Skeletal muscle tissue (tissue), 3 donors: ENCODE measurements at regions not wholly inside any gene's neighbourhood (a gene's known extent, or its start where the extent isn't known, plus 50 kb on each side); places are given as distances from the start of the nearest gene placed in this dataset.
"Not testable (repeated sequence)": the region's sequence is repeated elsewhere in the genome, so short reads cannot be mapped to it uniquely, and the experiment has no call there.

ENCODE experiments used
- H3K27ac ChIP-seq: one replicate; pipeline ENCODE4 v1.7.0; 2013; ENCODE audit warnings: mild to moderate bottlenecking, low read depth, low read length, inconsistent platforms
- H3K27me3 ChIP-seq, 3 donors: one replicate each; pipeline ENCODE4 v1.7.0; 2013; ENCODE audit warnings: low read length in 3 of 3; ENCODE audit not compliant: control insufficient read depth in 3 of 3, insufficient read depth in 3 of 3
- H3K36me3 ChIP-seq, 3 donors: one replicate each; pipeline ENCODE4 v1.7.0; 2013; ENCODE audit warnings: low read length in 3 of 3; ENCODE audit not compliant: control insufficient read depth in 3 of 3, insufficient read depth in 3 of 3
- H3K4me1 ChIP-seq, 3 donors: one replicate each; pipeline ENCODE4 v1.7.0; 2013; ENCODE audit warnings: low read length in 3 of 3, mild to moderate bottlenecking in 3 of 3; ENCODE audit not compliant: control insufficient read depth in 3 of 3, insufficient read depth in 3 of 3
- H3K4me3 ChIP-seq, 3 donors: one replicate each; pipeline ENCODE4 v1.7.0; 2013; ENCODE audit warnings: low read length in 3 of 3
- H3K9ac ChIP-seq, 3 donors: one replicate each; pipeline ENCODE4 v1.7.0; 2013; ENCODE audit warnings: low read length in 3 of 3, mild to moderate bottlenecking in 3 of 3, moderate library complexity in 2 of 3, low read depth in 1 of 3
- H3K9me3 ChIP-seq, 3 donors: one replicate each; pipeline ENCODE4 v1.7.0; 2013; ENCODE audit warnings: low read length in 3 of 3; ENCODE audit not compliant: control insufficient read depth in 3 of 3
- donor health status: Osteomylitis.

DNA sequence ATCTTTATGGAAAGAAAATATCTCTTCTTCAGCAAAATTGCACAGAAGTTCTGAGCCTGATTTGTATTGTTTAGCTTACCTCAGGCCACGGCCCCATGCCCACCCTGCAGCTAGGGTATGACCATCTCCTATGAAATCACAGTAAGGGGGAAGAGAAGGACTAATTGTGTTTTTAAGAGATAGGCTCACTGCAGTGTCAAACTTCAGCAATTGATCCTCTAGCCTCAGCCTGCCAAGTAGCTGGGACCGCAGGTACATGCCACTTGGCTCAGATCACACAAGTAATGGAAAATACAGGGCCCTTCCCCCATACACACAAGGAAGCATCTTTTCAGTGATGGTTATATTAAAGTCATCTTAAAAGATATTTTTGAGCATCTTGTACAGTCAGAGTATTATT lies 60.0 kb downstream of the DMAC1 start:
- no peaks in the 10 kb centered on the region for H3K27me3 ChIP-seq
- no peaks in the 10 kb centered on the region for H3K4me1 ChIP-seq
- H3K27ac ChIP-seq = no peak overlapping the region
- H3K9me3 ChIP-seq = no peaks in the 10 kb centered on the region
- H3K9ac ChIP-seq = no peak overlapping the region
- H3K4me3 ChIP-seq = no peak overlapping the region
- no peaks in the 10 kb centered on the region for H3K36me3 ChIP-seq

DNA sequence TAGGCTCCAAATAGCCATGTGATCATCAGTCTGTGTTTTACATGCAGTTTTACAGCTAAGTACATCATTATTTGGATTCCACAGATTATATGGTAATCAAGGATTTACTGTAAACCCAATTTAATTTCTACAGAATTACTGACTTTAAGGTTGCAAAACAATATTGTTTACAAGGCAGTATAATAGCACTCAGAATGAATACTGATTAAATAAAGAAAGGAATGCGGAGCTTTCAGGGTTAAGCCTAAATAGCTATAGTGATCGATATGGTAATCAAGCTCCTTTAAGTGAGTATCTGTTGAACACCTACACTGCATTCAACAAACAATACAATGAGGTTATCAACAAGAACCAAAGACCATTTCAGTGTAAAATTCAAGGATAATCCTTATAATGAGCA lies 64.3 kb downstream of the DMAC1 start:
- Histone ChIP-seq H3K4me1 (no peaks in the 10 kb centered on the region), H3K9me3 (no peaks in the 10 kb centered on the region), H3K9ac (no peak overlapping the region), H3K36me3 (no peaks in the 10 kb centered on the region), H3K27ac (no peak overlapping the region), H3K27me3 (no peaks in the 10 kb centered on the region), H3K4me3 (no peak overlapping the region)

DNA sequence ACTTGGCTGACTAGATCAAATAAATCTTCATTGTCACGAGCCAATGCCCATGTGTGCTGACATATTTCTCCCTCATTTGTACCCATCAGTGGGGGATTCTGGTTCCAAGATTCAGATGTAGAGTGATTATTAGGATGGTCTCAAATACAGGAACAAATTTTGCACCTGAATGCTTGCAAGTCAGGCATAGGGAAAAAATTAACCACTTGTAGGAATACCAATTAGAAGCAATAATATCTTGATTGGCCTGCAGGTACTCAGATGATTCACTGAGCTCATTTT lies 69.5 kb downstream of the DMAC1 start:
- Histone ChIP-seq H3K27me3 (no peaks in the 10 kb centered on the region), H3K4me1 (no peaks in the 10 kb centered on the region), H3K9me3 (no peaks in the 10 kb centered on the region), H3K36me3 (no peaks in the 10 kb centered on the region), H3K4me3 (no peak overlapping the region), H3K9ac (no peak overlapping the region), H3K27ac (no peak overlapping the region)

DNA sequence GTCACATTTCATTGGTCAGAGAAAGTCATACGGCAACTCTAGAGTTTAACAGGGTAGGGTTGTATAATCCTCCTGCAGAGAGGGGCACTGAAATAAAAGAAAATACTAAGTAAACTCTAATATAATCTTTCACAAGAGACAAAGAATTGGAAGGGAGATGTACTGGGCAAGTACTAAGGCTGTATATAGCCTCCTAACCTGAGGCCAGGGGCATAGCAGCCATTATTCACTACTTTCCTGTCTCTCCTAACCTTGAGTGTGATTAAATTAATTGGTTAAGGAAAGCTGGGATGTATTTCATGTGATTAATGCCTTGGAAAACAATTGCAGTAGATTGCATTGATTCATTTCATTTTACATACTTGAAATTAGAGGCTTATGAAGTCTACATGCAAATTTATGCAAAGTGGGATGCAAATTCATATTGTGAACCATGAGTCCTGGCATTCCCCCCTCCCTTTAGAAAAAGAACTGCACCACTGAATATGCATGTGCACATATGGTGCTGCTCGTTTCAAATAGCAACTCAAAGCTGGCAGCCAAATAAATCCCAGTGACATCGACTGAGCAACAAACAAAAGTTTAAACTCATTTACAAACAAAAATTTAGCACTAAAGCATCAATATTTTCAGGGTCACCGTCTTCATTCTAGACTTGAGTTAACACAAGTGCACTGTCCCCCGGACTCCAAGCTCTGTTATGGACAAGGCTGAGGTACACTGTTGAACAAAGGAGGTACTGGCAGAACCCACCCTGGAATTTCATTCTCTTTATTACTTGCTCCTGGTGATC lies 70.0 kb downstream of the DMAC1 start:
- Histone ChIP-seq H3K9ac (no peak overlapping the region), H3K4me3 (no peak overlapping the region), H3K27ac (no peak overlapping the region), H3K27me3 (no peaks in the 10 kb centered on the region), H3K9me3 (no peaks in the 10 kb centered on the region), H3K36me3 (no peaks in the 10 kb centered on the region), H3K4me1 (no peaks in the 10 kb centered on the region)

DNA sequence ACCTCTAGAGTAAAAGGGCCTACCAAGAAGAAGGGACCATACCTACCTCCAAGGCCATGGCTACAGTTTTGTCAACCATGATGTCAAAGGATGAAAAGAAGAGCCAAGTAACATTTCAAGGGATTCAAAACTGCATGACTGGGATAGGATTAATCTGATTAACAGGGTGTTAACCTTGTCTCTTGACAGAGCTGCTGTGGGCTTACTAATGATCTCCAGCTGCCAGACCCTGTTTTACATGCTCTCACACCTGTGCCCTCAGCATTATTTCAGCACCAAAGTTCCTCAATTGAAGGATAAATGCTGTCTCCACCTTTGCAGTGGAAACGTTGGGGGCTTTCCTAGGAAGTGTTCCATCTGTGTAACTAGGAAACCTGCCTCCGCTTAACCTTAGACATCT lies 78.3 kb downstream of the DMAC1 start:
- Histone ChIP-seq H3K4me3 (no peak overlapping the region), H3K27me3 (no peaks in the 10 kb centered on the region), H3K27ac (no peak overlapping the region), H3K9ac (no peak overlapping the region), H3K9me3 (peaks cover 0 to 4% (median 0%) of the 10 kb centered on the region in 3 donors), H3K4me1 (no peaks in the 10 kb centered on the region), H3K36me3 (no peaks in the 10 kb centered on the region)

DNA sequence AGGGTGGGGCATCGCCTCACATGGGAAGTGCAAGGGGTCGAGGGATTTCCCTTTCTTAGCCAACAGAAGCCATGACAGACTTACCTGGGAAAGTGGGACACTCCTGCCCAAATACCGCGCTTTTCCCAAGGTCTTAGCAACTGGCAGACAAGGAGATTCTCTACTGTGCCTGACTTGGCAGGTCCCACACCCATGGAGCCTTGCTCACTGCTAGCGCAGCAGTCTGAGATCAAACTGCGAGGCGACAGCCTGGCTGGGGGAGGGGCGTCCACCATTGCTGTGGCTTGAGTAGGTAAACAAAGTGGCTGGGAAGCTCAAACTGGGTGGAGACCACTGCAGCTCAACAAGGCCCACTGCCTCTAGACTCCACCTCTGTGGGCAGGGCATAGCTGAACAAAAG lies 86.5 kb downstream of the DMAC1 start:
- H3K27ac ChIP-seq, H3K36me3 ChIP-seq, H3K4me1 ChIP-seq, H3K9ac ChIP-seq, H3K4me3 ChIP-seq, H3K27me3 ChIP-seq, H3K9me3 ChIP-seq: not testable (repeated sequence)

DNA sequence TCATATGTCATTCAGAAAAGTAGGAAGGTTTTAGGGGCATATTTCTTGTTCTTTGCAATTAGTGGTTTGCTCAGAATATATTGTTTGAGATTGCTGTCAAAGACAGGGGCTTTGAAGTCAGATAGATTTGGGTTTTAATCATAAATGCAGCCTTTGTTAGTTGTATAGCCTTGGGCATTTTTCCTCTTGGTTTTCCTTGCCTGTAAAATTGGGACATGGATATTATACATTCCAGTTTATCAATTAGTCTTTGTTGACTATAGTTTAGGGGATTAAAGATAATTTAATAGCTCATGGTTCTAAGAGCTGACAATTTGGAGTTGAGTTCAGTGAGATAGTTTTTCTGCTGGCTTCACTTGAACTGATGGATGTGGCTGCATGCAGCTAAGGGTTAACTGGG lies 88.9 kb downstream of the DMAC1 start:
- no peak overlapping the region for H3K4me3 ChIP-seq
- H3K27me3 ChIP-seq = no peaks in the 10 kb centered on the region
- no peak overlapping the region for H3K9ac ChIP-seq
- H3K9me3 ChIP-seq = no peaks in the 10 kb centered on the region
- no peaks in the 10 kb centered on the region for H3K36me3 ChIP-seq
- H3K27ac ChIP-seq = no peak overlapping the region
- no peaks in the 10 kb centered on the region for H3K4me1 ChIP-seq

DNA sequence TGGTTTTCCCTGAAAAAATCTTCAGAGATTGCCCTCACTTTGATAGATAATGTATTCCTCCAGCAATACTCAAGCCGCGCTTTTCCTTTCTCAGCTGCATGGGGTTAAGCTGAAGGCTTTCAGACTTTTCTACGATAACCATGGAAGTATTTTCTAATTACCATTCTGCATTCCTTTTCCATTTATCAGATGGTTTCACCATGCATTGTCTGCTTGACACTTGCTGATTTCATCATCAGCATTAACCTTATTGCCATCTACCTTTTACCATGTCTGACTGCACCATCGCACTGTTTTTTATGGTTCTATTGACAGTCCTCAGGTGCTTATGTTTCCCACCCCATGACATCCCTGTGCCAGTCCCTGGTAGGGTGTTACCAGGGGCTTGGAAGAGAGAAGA lies 91.6 kb downstream of the DMAC1 start:
- Histone ChIP-seq H3K27ac (no peak overlapping the region), H3K4me3 (no peak overlapping the region), H3K27me3 (peaks cover 0 to 2% (median 0%) of the 10 kb centered on the region in 3 donors), H3K4me1 (no peaks in the 10 kb centered on the region), H3K36me3 (no peaks in the 10 kb centered on the region), H3K9ac (no peak overlapping the region), H3K9me3 (no peaks in the 10 kb centered on the region)

DNA sequence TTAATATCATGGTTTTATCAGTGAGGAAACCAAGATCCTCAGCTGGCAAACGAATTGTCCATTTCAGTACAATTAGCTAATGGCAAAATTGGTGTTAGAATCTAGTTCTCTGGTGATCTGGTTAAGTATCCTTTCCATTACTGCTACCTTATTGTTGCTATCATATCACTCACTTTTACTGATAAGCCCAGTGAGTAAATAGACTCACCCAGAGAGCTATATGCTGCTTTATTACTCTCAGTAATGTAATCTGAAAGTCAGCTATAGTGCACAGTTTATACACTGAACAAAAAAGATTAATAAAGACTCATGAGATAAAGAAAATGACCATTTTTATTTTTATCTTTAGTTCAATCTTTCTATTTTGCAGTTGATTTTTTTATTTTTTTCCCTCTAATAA lies 95.0 kb downstream of the DMAC1 start:
- H3K36me3 ChIP-seq = no peaks in the 10 kb centered on the region
- no peak overlapping the region for H3K9ac ChIP-seq
- no peak overlapping the region for H3K4me3 ChIP-seq
- no peaks in the 10 kb centered on the region for H3K9me3 ChIP-seq
- H3K4me1 ChIP-seq = no peaks in the 10 kb centered on the region
- H3K27me3 ChIP-seq = peaks cover 0 to 2% (median 0%) of the 10 kb centered on the region in 3 donors
- no peak overlapping the region for H3K27ac ChIP-seq

DNA sequence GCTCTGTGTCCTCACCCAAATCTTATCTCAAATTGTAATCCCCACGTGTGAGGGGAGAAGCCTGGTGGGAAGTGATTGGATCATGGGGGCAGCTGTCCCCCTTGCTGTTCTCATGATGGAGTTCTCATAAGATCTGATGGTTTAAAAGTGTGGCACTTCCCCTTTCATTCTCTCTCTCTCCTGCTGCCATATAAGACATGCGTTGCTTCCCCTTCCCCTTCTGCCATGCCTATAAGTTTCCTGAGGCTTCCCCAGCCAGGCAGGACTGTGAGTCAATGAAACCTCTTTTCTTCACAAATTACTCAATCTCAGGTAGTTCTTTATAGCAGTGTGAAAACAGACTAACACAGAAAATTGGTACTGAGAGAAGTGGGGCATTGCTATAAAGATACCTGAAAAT lies 107.7 kb downstream of the DMAC1 start:
- Histone ChIP-seq H3K9ac (no peak overlapping the region), H3K4me1 (no peaks in the 10 kb centered on the region), H3K27me3 (no peaks in the 10 kb centered on the region), H3K36me3 (no peaks in the 10 kb centered on the region), H3K4me3 (no peak overlapping the region), H3K27ac (no peak overlapping the region), H3K9me3 (no peaks in the 10 kb centered on the region)

DNA sequence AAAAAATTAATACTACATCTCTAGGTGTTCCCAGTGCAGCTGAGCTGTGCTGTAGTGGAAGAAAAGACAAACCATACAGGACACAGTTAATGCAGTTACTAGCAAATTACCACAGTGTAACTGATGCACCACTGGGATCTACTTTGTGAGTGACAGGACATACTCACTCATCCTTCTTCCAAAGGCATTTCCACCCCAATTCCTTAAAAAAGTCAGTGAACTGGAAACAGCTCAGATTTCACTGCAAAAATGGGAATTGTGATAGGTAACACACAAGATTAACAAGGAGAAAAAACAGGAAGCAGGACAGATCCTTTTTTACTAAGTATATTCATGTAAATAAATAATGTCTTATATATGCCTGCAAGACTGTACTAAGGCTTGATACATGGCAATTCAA lies 109.6 kb downstream of the DMAC1 start:
- H3K4me1 ChIP-seq = no peaks in the 10 kb centered on the region
- H3K9ac ChIP-seq = no peak overlapping the region
- H3K36me3 ChIP-seq = no peaks in the 10 kb centered on the region
- H3K9me3 ChIP-seq = no peaks in the 10 kb centered on the region
- no peak overlapping the region for H3K27ac ChIP-seq
- no peaks in the 10 kb centered on the region for H3K27me3 ChIP-seq
- H3K4me3 ChIP-seq = no peak overlapping the region
